Small intestine (tissue), 7 donors: ENCODE measurements at regions not wholly inside any gene's neighbourhood (a gene's known extent, or its start where the extent isn't known, plus 50 kb on each side); places are given as distances from the start of the nearest gene placed in this dataset.

ENCODE experiments used
- DNase-seq, 2 donors: peaks; one replicate each; pipeline versions ENCODE4 v3.0.0 to v3.0.0-alpha.2; 2013
- FAIRE-seq: peaks from 2 replicates; lab custom pipeline; 2012; peaks lifted over from hg19 to GRCh38; lab: Jason Lieb, UNC
- H3K27ac ChIP-seq, 3 donors: one replicate each; pipeline ENCODE4 v1.5.1; 2013; ENCODE audit warnings: low read length in 2 of 3, mild to moderate bottlenecking in 2 of 3, control low read depth in 1 of 3, inconsistent platforms in 1 of 3, low read depth in 1 of 3, moderate library complexity in 1 of 3
- H3K27me3 ChIP-seq, 3 donors: one replicate each; pipeline ENCODE4 v1.6.1; 2013; ENCODE audit warnings: low read length in 3 of 3, inconsistent platforms in 1 of 3; ENCODE audit not compliant: control insufficient read depth in 3 of 3, insufficient read depth in 3 of 3
- H3K36me3 ChIP-seq, 3 donors: one replicate each; pipeline ENCODE4 v1.6.1; 2013; ENCODE audit warnings: low read length in 3 of 3, inconsistent platforms in 1 of 3, low read depth in 1 of 3, mild to moderate bottlenecking in 1 of 3, moderate library complexity in 1 of 3; ENCODE audit not compliant: control insufficient read depth in 3 of 3, insufficient read depth in 2 of 3
- H3K4me1 ChIP-seq, 3 donors: one replicate each; pipeline ENCODE4 v1.6.1; 2013; ENCODE audit warnings: low read length in 2 of 3, inconsistent platforms in 1 of 3, low read depth in 1 of 3, mild to moderate bottlenecking in 1 of 3, moderate library complexity in 1 of 3; ENCODE audit not compliant: control insufficient read depth in 3 of 3, insufficient read depth in 2 of 3
- H3K4me3 ChIP-seq, 3 donors: one replicate each; pipeline ENCODE4 v1.5.1; 2013; ENCODE audit warnings: low read length in 3 of 3, control low read depth in 1 of 3, inconsistent platforms in 1 of 3, low read depth in 1 of 3, mild to moderate bottlenecking in 1 of 3, moderate library complexity in 1 of 3
- H3K9me3 ChIP-seq, 2 donors: one replicate each; pipeline ENCODE4 v1.6.1; 2013; ENCODE audit warnings: low read depth in 1 of 2, low read length in 1 of 2; ENCODE audit not compliant: control insufficient read depth in 2 of 2, insufficient read depth in 1 of 2
- WGBS, 3 donors: extraction: QIAGEN DNeasy Blood & Tissue Kit; methylation state at CpG; one replicate each; pipeline ENCODE4 v1.1.7; 2013; 5-methylcytosine and 5-hydroxymethylcytosine counted together
- donor health status: healthy with polysubstance abuse.
- donor health status: control.
- donor health status: control.
- donor health status: Bipolar disorder and iron deficiency.
- donor health status: healthy.

GRCh38 chr2:17190527-17190926, 327.7 kb downstream of the RAD51AP2 start:
- H3K27ac ChIP-seq = no peak overlapping the region
- no peak overlapping the region for H3K4me3 ChIP-seq
- DNase-seq (no peak), FAIRE-seq (no peak)
- H3K9me3 ChIP-seq = no peaks in the 10 kb centered on the region
- H3K36me3 ChIP-seq = no peaks in the 10 kb centered on the region
- H3K27me3 ChIP-seq = no peaks in the 10 kb centered on the region
- whole genome bisulfite sequencing, 3 donors = 77 to 86% (median 79%) methylated on average over 4 of the region's 4 CpGs
- H3K4me1 ChIP-seq = no peaks in the 10 kb centered on the region

- no peaks in the 10 kb centered on the region for H3K27me3 ChIP-seq
- no peaks in the 10 kb centered on the region for H3K9me3 ChIP-seq
- H3K4me3 ChIP-seq = no peak overlapping the region
- no peaks in the 10 kb centered on the region for H3K36me3 ChIP-seq
- FAIRE-seq (no peak), DNase-seq (no peak)
- no peak overlapping the region for H3K27ac ChIP-seq
- WGBS, 3 donors = 66 to 77% (median 74%) methylated on average over 1 of the region's 1 CpG
- no peaks in the 10 kb centered on the region for H3K4me1 ChIP-seq
These were observed 329.5 kb downstream of the RAD51AP2 start for GRCh38 chr2:17188721-17189120.

GRCh38 chr2:17184512-17184911, 333.7 kb downstream of the RAD51AP2 start:
- FAIRE-seq = no peak
- H3K27me3 ChIP-seq = no peaks in the 10 kb centered on the region
- WGBS, 3 donors = 56 to 72% (median 66%) methylated on average over 2 of the region's 2 CpGs

GRCh38 chr2:17182399-17182798, 335.8 kb downstream of the RAD51AP2 start:
- no peak for FAIRE-seq

More at GRCh38 chr2:17184512-17184911, 333.7 kb downstream of the RAD51AP2 start:
- Histone ChIP-seq H3K4me3 (no peak overlapping the region), H3K9me3 (no peaks in the 10 kb centered on the region), H3K4me1 (no peaks in the 10 kb centered on the region), H3K27ac (no peak overlapping the region), H3K36me3 (no peaks in the 10 kb centered on the region)
- no peak for DNase-seq

GRCh38 chr2:17181051-17181752, 337.0 kb downstream of the RAD51AP2 start:
- no peaks in the 10 kb centered on the region for H3K27me3 ChIP-seq
- no peaks in the 10 kb centered on the region for H3K9me3 ChIP-seq
- DNase-seq = no peak
- H3K4me1 ChIP-seq = no peaks in the 10 kb centered on the region
- no peak for FAIRE-seq
- 76 to 87% (median 82%) methylated on average over 4 of the region's 4 CpGs for WGBS, 3 donors
- H3K36me3 ChIP-seq = no peaks in the 10 kb centered on the region
- H3K27ac ChIP-seq = no peak overlapping the region
- no peak overlapping the region for H3K4me3 ChIP-seq

More at GRCh38 chr2:17182399-17182798, 335.8 kb downstream of the RAD51AP2 start:
- Histone ChIP-seq H3K36me3 (no peaks in the 10 kb centered on the region), H3K27me3 (no peaks in the 10 kb centered on the region), H3K27ac (no peak overlapping the region), H3K4me3 (no peak overlapping the region), H3K9me3 (no peaks in the 10 kb centered on the region), H3K4me1 (no peaks in the 10 kb centered on the region)
- DNase-seq = no peak

- 72 to 88% (median 75%) methylated on average over 1 of the region's 1 CpG for WGBS, 3 donors
- H3K36me3 ChIP-seq = no peaks in the 10 kb centered on the region
- no peaks in the 10 kb centered on the region for H3K27me3 ChIP-seq
- no peaks in the 10 kb centered on the region for H3K4me1 ChIP-seq
- DNase-seq (no peak), FAIRE-seq (no peak)
- no peak overlapping the region for H3K27ac ChIP-seq
- H3K4me3 ChIP-seq = no peak overlapping the region
- H3K9me3 ChIP-seq = no peaks in the 10 kb centered on the region
These were observed 339.0 kb downstream of the RAD51AP2 start for GRCh38 chr2:17179145-17179808.

- peaks cover 0 to 2% (median 0%) of the 10 kb centered on the region in 3 donors for H3K27me3 ChIP-seq
- H3K36me3 ChIP-seq = no peaks in the 10 kb centered on the region
- no peak for FAIRE-seq
- H3K27ac ChIP-seq = no peak overlapping the region
- H3K4me3 ChIP-seq = no peak overlapping the region
- H3K4me1 ChIP-seq = no peaks in the 10 kb centered on the region
- no peak for DNase-seq
- H3K9me3 ChIP-seq = no peaks in the 10 kb centered on the region
- WGBS, 3 donors = 15 to 52% (median 20%) methylated on average over 1 of the region's 1 CpG
These were observed 341.2 kb downstream of the RAD51AP2 start for GRCh38 chr2:17177088-17177487.

- Histone ChIP-seq H3K4me1 (no peaks in the 10 kb centered on the region), H3K4me3 (no peak overlapping the region), H3K36me3 (no peaks in the 10 kb centered on the region), H3K27me3 (peaks cover 0 to 2% (median 0%) of the 10 kb centered on the region in 3 donors), H3K27ac (no peak overlapping the region), H3K9me3 (no peaks in the 10 kb centered on the region)
- FAIRE-seq (no peak), DNase-seq (peak; percentile 11 to 13)
- WGBS, 3 donors = 42 to 48% (median 44%) methylated on average over 7 of the region's 7 CpGs
These were observed 346.7 kb downstream of the RAD51AP2 start for GRCh38 chr2:17171446-17172049.
